NCI-H1105 (cell line): ENCODE measurements at regions not wholly inside any gene's neighbourhood (a gene's known extent, or its start where the extent isn't known, plus 50 kb on each side); places are given as distances from the start of the nearest gene placed in this dataset.

Experiments
- DNase-seq: peaks from one replicate; lab custom pipeline; 2025; lab: John Stamatoyannopoulos, UW

- no peak for DNase-seq
Measured at GRCh38 chr5:4191703-4192102, 596.1 kb downstream of the IRX1 start.

DNA sequence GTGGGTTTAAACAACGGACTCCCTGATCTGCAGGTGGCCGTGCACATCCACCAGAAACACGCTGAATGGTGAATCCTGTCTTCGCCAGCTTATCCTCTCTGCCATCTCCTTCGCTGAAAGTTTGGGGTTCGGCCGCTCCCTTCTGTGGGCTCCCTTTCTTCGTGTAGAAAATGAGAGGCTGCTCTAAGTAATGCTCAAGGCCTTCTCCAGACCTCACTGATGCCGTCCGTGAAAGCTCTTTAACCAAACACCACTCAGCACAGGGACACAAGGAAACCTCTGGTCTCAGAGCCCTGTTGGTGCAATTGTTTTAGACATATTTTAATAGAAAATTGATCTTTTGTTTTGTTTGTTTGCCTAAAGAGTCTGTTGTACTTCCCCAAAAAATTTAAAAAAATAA is 596.5 kb downstream of the IRX1 start:
- DNase-seq = no peak

DNA sequence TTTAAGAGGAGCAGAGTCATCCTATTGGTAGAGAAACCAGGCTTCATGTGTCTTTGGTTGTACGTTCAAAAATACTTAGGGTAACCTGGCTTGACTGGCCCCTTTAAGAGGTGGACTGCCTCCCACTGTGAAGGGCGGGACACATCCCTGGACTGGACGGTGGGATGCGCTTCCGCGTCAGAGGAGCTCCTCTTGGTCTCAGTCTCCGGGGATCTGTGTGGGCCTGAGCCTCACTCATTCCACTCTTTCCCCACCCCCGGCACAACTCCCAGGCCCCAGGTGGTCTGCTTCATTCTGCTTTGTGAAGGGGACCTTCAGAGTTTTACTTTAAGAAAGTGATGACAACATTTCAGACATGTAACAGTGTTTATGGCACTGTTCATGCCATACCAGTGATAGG is 601.1 kb downstream of the IRX1 start:
- no peak for DNase-seq

GRCh38 chr5:4197151-4197550 is 601.5 kb downstream of the IRX1 start:
- DNase-seq = no peak

- DNase-seq = no peak
Measured at GRCh38 chr5:4198461-4198860, 602.8 kb downstream of the IRX1 start.

DNA sequence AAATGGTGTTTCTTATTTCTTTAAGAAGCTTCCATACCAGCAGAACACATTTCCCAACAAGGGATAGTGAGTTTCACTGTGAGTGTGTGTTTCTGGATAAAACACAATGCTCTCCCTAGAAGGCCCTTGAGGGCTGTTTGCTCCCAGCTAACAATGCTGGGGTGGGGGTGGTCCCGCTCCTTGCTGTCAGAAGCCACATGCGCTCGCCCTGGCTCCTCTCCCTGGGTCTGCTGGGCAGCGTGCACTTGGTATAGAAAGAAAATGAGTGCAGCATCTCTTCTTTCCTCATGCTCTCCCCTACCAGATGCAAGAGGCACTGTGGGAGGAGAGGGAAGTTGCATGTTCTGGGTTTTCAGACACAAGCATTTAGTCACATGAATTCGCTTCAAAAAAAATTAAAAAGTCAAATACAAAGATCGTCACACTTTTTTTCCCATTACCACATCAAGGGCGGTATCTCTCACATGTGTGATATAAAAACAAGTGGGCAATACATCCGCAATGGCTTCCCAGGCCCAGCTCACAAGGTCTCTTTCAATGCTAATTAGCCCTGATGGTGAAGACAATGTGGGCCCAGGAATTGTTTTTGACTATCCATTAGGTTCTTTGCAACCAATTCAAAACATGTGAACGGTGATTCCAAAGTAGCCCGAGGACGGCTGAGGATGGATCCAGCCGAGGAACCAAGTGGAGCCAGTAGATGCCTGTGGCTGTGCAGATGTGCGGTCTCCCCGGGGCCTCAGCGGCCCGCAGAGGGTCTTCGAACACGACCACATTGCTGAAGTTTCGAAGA is 603.6 kb downstream of the IRX1 start:
- DNase-seq = no peak

- no peak for DNase-seq
Measured at GRCh38 chr5:4203146-4203545, 607.5 kb downstream of the IRX1 start.

- no peak for DNase-seq
Measured at GRCh38 chr5:4204276-4205141, 608.9 kb downstream of the IRX1 start.

DNA sequence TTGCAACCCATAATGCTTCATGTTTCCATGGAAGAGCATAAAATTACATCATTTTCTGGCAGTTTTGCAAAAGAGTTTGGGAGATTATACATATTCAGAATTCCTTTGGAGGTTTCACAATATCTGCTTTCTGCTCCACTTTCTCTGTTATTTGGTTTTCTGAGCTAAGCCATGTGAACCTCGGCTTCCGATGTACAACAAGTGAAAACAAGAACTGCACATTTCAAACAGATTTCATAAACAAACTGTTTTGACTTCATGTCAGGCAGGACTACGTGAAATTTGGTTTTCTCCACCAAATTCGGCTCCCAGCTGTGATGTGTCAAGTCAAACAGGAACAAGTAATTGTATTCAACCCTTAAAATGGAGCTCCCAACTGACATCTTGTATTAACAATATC is 609.8 kb downstream of the IRX1 start:
- no peak for DNase-seq

- no peak for DNase-seq
Measured at GRCh38 chr5:4206127-4206526, 610.5 kb downstream of the IRX1 start.

- DNase-seq = no peak
Measured at GRCh38 chr5:4207486-4207885, 611.9 kb downstream of the IRX1 start.

DNA sequence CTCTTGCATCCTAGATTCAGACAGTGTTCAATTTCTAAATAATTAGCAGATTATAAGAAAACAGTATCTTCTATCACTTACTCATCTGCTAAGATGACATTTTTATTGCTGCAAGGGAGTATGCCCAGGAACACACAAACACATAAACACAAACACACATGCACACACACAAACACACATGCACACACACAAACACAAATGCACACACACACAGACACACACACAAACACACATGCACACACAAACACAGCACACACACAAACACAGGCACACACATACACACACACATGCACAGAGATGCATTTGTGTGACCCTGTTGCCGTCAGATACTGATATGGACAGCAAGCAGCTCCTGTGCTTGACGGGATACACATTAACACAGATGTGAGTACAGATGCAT is 612.9 kb downstream of the IRX1 start:
- no peak for DNase-seq

DNA sequence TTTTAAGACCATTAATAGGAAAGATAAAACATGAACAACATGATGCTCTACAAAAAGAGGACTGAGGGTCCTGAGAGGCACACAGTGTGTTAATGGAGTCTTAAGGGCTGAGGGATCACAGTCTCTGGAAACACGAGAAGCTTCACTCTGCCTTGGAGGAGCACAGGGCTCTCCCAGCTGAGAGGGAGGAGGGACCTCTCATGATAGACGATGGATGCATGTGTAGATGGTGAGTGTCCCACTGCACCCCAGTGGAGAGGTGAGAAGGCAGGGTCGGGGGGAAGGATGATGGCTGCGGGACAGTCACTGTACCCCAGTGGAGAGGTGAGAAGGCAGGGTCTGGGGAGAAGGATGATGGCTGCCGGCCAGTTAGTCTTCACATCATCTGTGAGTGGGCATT is 613.4 kb downstream of the IRX1 start:
- no peak for DNase-seq

- DNase-seq = no peak
Measured at GRCh38 chr5:4212071-4212739, 616.6 kb downstream of the IRX1 start.

DNA sequence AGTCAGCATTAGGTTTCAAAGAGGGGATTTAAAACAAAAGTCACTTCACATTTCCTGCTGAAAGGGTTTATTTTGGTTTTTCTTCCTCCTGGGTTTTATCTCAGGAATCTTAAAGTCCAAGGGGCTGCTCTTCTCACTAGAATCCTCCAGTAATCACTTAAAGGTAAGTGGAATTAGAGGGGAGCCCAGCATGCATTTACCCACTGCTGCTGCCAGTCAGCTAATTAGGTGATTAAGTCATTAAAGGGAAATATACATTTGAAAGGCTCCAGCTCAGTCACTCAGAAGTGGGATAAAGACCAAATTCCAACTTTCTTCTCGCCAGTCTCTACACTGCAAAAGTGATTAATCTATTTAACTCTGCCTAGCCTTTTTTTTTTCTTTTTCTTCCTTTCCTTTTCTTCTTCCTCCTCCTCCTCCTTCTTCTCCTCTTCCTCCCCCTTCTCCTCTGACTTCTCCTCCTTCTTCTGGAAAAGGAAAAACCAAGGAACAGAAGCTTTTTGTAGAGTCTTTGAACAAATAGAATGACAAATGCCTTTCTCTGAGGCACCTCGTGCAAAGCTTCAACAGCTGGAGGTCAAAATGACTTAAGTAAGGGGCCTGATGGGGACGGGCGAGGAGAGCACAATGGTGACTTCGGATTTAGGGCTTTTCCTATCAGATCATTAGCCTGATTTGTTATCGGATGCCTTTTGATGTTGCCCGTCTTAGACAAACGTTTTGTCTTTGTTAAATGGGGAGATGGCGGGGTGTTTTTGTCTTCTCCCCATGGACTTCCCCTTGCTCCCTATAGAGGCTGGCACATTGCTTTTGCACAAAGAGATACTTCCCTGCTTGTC is 617.6 kb downstream of the IRX1 start:
- no peak for DNase-seq

GRCh38 chr5:4215143-4215542 is 619.5 kb downstream of the IRX1 start:
- DNase-seq = no peak

DNA sequence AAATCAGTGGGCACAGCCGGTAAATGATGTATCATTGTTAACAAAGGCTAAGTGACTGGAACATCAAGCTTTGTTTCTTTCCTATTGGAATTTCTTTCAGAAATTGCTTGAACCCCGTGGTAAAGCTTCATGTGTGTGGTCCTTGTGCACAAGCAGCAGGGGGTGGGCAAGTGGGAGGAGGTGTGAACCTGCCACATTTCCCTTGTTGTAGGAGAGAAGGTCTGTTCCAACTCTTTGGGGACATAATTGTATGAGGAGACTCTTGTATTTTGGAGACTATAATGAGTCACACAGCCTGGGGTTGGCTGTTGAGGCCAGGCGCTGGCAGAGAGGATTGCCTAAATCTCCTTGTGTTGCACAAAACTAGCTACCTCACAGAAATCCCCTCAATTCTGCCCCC is 620.5 kb downstream of the IRX1 start:
- DNase-seq = no peak

DNA sequence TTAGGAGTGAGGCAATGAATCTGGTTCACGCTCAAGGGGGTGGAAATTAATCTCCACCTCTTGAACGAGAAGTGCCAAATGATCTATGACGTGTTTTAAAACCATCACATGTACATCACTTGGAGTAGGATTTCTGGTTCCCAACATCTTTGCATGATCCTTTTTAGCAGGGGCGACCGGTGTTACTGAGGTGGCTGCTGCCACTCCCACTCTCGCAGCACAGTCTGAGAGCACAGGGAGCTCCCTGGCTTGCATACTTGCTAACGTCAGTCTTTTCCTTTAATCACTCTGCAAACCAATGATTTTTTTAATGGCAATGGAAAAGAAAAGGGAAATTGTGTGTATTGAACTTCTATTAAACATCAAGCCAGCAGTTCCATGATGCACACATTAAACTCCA is 624.4 kb downstream of the IRX1 start:
- DNase-seq = no peak

- DNase-seq = no peak
Measured at GRCh38 chr5:4221048-4221447, 625.4 kb downstream of the IRX1 start.

- no peak for DNase-seq
Measured at GRCh38 chr5:4222147-4222546, 626.5 kb downstream of the IRX1 start.

- no peak for DNase-seq
Measured at GRCh38 chr5:4222821-4223220, 627.2 kb downstream of the IRX1 start.

GRCh38 chr5:4225741-4226140 is 630.1 kb downstream of the IRX1 start:
- no peak for DNase-seq
